Peyer's patch (tissue), 4 donors: ENCODE measurements at regions not wholly inside any gene's neighbourhood (a gene's known extent, or its start where the extent isn't known, plus 50 kb on each side); places are given as distances from the start of the nearest gene placed in this dataset.

Source experiments
- CTCF ChIP-seq, 6 experiments: fragments of 450-650 bp in 4 of 6; fragments of 200-600 bp in 2 of 6; sonication (generic) in 1 of 6; IDR thresholded peaks; one replicate each; pipeline ENCODE4 v1.5.1; 2017 to 2019; ENCODE audit warnings: antibody characterized with exemption in 6 of 6, mild to moderate bottlenecking in 3 of 6, moderate library complexity in 1 of 6
- POLR2A ChIP-seq, 2 donors: fragments of 450-650 bp; IDR thresholded peaks; one replicate each; pipeline ENCODE4 v1.5.1; 2017; ENCODE audit warnings: antibody characterized with exemption in 2 of 2, mild to moderate bottlenecking in 2 of 2, moderate library complexity in 2 of 2

- no peak for TF ChIP-seq POLR2A (IDR thresholded peaks at IDR 0.05)
- TF ChIP-seq CTCF (IDR thresholded peaks at IDR 0.05): no peak
Observed at GRCh38 chr11:119521551-119521950, 98.6 kb upstream of the THY1 start.
